HG02678 (cell line): ENCODE measurements at regions not wholly inside any gene's neighbourhood (a gene's known extent, or its start where the extent isn't known, plus 50 kb on each side); places are given as distances from the start of the nearest gene placed in this dataset.

Experiments used
- ATAC-seq: cut with Tn5 transposase; IDR thresholded peaks from one replicate; pipeline ENCODE4 v1.9.1; 2021; ENCODE audit warnings: mild to moderate bottlenecking, moderate library complexity; ENCODE audit not compliant: unreplicated experiment

DNA sequence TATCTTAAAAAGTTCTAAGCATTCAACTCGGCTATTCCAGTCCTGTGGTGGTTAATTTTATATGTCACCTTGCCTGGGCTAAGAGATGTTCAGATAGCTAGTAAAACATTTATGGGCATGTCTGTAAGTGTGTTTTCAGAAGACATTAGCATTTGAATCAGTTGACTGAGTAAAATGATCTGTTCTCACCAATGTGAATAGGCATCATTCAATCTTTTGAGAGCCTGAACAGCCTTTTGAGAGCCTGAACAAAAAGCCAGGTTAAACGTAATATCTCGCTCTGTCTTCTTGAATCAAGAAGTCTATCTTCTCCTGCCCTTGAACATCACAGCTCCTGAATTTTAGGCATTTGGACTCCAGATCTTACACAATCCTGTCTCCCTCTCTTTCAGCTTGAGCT, 1266.1 kb downstream of the LRFN5 start:
- ATAC-seq, result no peak

DNA sequence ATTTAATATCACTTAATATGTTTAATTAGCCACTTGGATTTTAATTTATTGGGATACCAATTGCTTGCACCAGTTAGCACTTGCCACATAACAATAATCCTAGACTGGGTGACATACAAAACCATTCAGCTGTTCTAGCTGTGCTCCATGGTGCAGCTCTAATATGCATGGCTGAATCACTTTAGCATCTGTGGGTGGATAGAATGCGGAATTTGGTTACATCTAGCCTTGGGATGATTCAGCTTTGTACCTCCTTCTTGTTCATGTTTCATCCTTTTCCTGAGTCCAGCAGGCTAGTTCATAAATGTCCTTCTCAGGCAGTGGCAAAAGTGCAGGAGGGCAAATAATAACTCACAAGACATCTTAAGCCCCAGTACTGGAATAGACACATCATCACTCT, 1263.0 kb downstream of the LRFN5 start:
- no peak for ATAC-seq

DNA sequence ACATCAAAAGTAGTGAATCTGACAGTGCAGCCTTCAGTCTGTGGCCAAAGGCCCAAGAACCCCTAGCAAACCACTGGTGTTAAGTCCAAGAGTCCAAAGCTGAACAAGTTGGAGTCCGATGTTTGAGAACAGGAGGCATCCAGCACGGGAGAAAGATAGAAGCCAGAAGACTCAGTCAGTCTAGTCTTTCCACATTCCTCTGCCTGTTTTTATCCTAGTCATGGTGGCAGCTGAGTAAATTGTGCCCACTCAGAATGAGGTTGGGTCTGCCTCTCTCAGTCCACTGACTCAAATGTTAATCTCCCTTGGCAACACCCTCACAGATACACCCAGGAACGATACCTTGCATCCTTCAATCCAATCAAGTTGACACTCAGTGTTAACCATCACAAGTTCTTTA, 1255.4 kb downstream of the LRFN5 start:
- no peak for ATAC-seq

DNA sequence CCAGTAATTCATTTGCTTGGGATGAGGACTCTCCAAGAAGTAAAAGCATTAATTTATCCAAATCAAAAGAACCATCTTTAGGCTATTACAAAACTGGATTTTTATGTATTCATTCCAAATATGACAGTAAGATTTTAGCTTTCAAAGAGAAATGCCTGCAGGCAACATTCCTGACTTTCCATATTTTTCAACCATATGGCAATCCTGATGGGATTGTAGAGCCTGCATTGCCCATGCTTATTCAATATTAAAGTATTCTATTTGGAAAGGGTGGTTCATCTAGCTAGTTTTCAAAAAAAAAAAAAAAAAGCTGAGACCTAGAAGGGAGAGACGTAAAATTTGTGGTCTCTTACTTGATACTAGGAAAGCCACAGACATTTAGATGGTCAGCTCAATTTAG, 1253.7 kb downstream of the LRFN5 start:
- ATAC-seq, result no peak

DNA sequence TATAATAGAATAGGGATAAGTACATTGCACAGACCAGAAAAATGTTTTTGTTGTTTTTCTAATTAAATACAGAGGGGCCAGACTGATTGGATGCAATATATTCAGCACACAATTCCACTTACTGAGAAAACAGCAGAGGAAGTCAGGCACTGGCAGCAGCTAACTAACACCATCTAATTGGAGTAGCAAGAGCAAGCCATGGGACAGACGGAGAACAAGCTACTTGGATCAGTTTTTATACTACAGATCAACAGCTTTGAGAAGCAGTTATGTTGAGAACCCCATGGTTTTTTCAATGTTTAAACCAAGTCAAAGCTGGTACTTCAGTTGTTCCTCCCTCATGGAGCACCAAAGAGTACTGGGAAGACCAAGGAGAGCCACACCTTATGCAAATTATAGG, 1249.4 kb downstream of the LRFN5 start:
- ATAC-seq, result no peak

DNA sequence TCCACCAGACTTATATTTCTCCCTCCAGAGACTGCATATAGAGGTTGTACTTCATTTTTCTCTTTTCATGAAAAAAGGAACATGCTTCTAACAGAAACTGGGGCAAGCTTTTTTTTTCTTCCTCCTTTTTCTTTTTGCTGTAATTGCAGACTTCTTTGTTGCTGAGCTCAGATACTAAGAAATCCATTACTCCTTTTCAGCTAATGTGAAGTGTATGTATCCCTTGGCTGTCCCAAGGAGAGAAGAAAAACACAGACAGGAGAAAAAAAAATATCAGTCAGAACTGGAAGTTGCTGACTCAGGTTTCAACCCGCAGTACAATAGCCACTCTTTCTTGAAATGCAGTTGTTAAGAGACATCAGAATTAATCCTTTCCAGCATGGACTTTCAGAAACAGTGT, 1248.4 kb downstream of the LRFN5 start:
- no peak for ATAC-seq

DNA sequence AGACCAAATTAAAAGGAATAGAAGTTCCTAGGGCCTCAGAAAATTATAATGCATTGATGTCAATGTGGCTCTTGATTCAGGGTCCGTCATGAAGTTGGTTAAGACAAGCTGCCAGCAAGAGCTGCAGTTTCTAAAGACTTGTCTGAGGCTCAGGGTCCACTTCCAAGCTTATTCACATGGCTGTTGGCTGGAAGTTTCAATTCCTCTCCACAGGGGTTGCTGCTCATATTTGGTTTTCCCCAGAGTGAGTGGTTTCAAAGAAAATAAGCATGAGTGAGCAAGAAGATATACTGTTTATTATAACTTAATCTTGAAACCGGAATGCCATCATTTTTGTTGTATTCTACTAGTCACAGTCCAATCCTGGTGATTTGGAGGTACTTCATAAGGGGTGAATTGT, 1247.4 kb downstream of the LRFN5 start:
- no peak for ATAC-seq

DNA sequence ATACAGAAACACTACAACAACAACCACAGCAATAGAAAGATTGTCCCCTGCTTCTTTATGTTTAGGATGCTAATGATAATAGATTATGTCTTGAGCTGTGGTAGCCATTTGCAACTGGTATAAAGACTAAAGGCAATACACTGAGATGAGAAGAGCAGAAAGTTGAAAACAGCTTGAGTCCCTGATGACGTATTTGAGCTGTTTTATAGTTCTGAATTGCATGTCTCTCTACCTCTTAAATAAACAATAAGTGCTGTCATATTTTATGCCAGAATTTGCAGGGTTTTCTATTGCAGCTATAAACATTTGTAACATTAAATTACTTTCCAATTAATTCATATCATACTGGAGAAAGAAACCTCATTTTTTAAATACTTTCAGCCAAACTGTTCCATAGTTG, 1242.0 kb downstream of the LRFN5 start:
- ATAC-seq, result no peak

DNA sequence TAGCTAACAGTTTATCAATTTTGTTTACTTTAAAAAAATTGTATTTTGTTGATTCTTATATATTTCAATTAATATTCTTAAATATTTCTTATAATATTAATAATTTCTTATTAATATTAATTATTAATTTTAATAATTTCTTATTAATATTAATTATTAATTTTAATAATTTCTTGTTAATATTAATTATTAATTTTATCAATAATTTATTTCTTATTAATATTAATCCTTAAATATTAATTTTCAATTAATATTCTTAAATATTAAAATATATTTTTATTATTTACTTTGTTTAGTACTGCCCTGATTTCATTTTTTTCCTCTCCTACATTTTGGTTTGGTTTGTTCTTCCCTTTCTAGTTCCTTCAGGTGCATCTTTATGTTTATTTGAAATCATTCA, 1208.1 kb downstream of the LRFN5 start:
- no peak for ATAC-seq

DNA sequence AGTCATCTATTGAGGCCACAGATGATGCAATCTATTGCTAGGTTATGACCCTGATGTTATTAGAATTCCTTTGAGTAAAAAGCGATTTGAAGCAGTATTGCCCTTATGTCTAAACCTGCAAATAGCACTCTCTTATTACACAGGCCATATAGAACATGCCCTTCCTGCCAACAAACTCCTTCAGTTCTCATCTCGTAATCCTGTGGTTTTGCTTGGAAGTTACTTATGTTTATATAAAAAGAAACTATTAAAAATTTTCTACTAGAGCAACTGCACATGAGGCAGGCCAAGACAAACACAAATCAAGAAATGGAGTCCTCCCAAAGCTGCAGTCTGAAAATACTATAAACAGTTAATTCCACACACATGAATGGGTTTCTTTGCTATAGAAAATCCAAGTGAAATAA, 1200.2 kb downstream of the LRFN5 start:
- ATAC-seq, result no peak

DNA sequence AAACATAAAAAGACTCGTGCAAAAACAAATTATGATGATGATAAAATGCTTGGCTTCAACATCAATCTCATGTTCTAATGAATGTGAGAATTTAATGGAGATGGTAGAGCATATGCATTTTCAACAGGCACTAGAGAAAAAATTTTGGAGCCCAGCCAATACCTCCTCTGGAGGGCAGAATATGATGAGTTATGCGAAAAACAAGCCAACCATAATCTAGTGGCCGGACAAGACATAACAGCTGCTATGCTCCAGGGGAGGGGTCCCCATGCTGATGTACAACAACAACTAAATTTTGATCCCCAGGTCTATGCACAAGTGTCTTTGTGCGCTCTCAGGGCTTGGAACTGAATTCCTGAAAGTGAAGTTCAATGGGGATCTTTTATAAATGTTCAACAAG, 1197.5 kb downstream of the LRFN5 start:
- no peak for ATAC-seq

DNA sequence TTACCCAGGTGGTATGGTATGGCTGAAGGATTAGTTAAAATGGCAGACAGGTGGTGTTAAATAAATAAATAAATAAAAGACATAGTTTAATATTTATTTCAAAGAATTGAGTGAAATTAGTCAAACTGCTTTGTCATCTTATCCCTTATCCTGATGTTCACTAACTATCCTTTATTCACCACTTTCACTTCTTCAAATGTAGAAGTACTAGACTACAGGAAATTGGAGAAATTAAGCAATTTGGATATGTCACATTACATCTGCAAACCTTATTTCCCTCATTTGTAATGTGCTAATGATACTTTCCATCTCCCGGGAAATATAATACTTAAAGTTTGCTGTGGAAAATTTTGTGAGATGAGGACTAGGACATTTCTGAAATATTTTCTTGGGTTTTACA, 1195.7 kb downstream of the LRFN5 start:
- no peak for ATAC-seq

DNA sequence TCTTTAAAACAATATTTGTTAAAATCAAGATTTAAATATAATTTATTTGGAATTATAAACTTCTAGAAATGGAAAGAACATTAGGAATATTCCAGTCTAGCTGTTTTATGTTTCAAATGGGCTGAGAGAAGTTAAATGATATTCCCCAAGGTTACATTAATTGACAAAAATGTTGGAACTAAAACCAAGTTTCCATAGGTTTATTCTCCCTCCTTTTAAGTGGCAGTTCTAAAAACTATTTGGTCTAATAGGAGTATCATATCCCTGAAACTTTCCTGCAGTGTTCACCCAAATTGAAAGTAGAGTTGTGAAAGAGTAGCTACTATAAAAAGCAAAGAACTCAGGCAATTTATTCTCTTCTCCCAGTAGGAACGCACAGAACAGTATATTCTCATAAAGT, 1185.5 kb downstream of the LRFN5 start:
- ATAC-seq, result no peak

DNA sequence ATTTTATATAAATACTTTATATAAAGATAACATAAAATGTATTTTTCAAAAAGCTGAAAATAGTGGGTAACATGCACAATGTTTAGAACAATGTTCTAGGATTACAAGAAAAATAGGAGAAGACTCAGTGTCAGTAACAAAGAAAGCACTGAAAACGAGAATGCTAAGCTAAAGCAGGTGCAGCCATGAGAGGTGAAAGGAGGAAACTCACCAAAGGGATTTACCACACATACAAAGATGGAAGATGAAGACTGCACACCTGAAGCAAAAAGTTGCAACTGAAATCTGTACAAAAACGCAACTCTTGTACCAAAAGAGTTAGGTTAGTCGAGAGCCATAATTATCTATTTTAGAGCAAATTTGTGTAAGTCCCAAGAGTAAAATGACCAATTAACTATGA, 1176.1 kb downstream of the LRFN5 start:
- no peak for ATAC-seq

DNA sequence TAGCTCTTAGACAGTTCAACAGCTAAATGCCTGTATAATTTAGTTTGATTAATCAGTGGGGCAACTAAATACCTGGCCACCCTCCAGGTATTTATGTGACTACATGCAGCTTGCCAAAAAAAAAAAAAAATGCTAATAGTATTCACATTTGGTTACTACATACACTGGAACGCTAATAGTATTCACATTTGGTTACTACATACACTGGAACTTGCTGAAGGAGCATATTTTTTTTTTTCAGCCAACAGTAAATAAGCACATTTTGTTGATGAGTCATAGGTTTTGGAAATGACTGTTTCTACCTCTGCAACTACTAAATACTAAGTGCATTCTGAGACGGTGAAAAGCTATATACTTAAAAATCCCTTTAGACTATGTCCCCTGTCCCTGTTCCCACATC, 1172.3 kb downstream of the LRFN5 start:
- ATAC-seq, result no peak

DNA sequence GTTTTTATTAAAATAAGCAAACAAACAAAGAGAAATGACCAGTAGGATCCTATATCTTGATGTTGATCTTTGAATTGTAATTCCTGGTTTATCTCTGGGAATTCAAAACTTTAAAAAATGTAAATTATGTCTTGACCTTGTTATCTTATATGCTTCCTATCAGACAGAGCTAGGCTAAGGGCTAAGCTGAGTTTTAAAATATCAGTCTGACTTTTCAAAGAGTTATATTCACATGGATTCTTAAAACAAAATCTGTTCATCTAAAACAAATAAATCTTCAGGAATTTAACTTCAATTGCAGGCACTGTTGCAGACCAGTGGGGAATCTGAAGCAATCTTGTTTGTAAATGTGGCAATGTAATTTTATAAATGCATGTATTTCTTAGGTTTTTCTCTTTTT, 1144.1 kb downstream of the LRFN5 start:
- no peak for ATAC-seq

DNA sequence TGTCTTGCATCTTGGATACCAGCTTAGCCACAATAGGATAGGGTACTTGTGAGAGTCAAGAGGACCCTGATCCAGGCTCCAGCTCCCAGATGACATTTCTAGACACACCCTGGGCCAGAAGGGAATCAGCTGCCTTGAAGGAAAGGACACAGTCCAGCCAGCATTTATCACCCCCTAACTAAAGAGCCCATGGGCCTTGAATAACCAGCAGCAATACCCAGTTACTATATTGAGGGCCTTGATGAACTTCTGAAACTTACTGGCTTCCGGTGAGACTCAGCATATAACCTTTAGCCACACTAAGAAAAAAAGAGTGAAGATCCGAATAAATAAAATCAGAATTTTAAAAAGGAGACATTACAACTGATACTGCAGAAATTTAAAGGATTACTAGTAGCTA, 1135.4 kb downstream of the LRFN5 start:
- ATAC-seq, result no peak

DNA sequence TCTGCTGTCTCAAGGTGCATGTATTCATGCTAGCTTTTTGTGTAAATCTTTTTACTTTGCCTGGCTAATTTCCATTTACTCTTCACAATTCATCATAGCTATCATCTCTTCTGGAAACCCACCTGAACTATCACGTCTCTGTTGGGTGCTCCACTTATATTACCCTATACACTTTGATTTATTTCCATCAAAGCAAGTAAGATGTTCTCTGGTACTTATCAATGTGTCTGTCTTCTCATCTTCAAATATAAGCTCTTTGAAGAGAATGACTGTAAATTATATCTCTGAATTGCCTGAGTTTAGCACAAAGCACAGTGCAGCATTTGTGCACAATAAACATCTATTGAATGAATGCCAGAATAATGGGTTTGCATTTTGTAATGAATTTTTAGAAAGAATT, 1129.7 kb downstream of the LRFN5 start:
- no peak for ATAC-seq

DNA sequence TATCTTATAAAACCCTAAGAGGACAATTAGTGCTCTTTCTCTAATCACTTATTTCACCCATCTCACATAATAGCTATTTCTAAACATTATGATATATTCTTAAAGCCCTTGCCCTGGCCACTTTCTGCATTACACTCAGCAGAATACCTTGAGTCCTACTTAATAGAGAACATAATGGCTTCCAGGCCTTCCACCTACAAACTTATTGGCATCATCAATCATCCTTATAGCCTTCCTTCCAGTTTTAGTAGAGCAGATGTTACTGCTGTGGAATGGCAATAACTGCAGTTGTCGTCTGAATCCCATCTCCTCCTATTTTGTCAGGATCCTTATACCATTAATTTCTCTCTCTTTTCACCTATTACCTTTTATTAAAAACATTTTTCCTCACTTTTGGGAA, 1127.4 kb downstream of the LRFN5 start:
- ATAC-seq, result no peak

DNA sequence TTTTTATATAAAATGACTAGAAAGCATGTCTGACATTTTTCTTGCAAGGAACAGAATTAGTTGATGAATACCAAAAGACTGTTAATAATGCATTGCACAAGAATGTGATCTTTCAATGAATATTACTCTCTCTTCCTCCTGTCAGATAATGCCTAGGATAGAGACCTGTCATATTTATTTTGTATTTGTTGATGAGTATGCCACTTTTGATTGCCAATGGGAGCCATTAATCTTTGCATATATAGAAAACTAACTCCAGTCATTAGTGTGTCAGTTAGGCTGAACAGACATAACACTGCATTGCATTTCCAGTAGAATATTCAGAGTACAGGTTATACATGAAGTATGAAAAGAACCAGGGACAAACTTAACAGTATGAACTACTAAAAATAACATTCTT, 1125.3 kb downstream of the LRFN5 start:
- ATAC-seq, result no peak

DNA sequence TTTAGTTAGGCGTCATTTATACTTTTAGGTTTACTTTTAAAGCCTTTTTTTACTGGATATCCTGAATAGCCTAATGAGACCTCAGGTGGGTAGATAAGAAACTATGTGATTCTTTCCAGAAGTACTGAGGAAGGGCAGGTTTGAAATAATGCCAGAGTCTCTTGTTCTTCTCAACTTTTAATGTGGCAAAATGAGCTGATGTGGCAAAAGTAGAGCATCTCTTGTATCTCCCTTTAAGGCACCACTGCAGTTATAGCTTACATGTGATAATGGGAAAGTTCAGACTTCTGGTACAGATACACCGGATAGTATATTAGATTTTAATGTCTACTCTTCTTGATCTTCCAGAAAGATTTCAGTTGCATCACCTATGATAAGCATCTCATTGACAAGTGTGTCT, 1124.8 kb downstream of the LRFN5 start:
- no peak for ATAC-seq

DNA sequence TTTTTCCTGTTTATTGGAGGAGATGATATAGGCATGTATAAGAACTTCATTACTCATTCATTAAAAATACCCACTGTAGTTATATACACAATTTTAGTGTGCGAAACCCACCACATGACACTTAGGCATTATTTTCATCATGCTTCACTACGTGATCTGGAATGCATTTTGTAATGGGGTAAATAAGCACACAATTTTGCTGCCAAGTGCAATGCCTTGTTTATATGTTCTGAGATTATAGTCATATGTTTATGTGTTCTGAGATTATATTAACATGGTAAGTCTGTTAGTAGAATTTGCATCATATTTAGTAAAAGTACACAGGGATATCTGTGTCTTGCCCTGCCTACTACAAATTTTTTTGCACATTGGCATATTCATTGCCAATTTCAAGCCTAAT, 1123.0 kb downstream of the LRFN5 start:
- no peak for ATAC-seq

DNA sequence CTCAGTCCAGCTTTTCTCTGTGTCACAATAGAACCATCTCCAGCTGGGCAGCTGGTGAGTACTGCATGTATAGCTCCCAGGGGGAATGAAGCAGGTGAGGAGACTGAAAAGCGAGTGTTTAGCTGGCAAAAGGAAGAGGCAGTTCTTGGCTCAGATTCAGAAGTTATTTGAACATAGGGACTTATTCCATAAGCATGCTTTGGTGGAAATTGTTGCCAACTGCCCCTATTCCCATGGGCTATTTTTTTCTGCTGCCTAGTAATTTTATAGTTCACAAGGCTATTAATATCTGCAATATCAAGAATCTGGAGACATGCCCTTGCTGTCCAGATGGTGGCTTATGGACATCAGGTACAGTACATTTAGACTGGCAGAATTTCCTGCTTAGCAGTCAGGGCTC, 1112.7 kb downstream of the LRFN5 start:
- ATAC-seq, result no peak

DNA sequence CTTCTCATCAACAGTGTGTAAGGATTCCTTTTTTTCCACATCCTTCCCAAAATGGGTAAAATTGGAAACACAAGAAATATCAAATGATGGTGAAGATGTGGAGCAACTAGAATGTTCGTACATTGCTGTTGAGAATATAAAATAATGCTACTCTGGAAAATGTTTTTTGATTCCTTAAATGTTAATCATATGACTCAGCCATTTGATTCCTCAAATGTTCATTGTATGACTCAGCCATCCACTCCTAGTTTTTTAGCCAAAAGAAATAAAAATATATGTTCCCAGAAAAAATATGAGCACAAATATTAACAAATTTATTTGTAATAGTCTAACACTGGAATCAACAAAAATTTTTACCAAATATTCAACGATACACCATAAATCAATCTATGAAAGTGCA, 1108.6 kb downstream of the LRFN5 start:
- ATAC-seq, result no peak
